GM21360 (cell line): ENCODE measurements at regions not wholly inside any gene's neighbourhood (a gene's known extent, or its start where the extent isn't known, plus 50 kb on each side); places are given as distances from the start of the nearest gene placed in this dataset.

ENCODE experiments used
- ATAC-seq: cut with Tn5 transposase; IDR thresholded peaks from one replicate; pipeline ENCODE4 v1.9.1; 2021; ENCODE audit warnings: mild to moderate bottlenecking, moderate library complexity; ENCODE audit not compliant: unreplicated experiment

DNA sequence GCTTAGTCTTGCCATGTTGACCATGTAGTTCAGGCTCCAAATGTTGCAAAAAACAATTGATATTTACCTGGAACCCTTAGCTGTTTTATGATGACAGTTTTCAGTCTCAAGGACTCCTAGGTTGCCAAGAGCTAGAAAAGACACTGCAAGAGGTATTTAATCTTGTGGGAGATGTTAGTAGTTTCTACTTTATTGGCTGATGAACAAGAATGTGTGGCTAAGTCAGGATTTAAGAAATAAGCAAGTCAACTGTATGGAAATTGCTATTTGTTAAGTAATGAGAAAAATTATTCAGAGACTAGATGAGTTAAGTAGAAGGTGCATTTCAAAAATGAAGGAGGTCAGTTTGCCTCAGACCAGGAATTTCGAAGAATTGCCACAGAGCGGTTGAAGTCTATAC lies 639.7 kb upstream of the USP24 start:
- no peak for ATAC-seq

DNA sequence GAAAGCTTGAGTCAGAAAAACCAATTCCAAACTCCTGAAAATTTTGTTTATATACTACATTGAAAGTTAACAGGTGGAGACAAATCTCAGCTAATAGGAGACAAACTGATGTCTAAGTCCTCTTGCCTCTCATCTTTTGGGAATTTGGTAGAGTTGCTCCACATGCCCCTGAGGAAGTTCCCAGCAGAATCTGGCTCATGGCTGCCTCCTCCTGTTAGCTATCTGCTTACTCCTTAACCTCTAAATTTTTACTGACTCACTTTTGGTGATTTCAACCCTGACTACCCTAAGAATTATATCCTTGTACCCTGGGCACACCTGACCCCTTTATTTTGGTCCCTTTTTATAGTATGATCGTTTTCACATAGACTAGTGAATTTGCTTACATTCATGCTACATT lies 633.7 kb upstream of the USP24 start:
- ATAC-seq = no peak

DNA sequence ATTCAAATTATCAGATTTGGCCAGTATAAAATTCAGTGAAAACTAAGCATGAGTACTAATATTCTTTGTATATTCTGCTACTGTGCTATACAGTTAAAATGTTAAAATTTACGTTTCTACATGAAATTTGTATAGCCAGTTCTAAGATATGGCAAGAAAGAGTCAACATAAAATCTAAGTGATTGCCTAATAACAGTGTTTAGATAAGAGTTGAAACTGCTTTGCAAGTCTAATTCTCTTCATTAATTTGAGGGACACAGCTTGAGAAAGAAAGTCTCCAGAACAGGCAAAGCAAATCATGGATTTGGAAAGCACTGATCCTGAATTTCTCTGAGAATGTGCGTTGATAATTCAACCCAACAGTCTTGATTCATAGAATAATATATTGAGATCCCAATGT lies 630.9 kb upstream of the USP24 start:
- no peak for ATAC-seq

DNA sequence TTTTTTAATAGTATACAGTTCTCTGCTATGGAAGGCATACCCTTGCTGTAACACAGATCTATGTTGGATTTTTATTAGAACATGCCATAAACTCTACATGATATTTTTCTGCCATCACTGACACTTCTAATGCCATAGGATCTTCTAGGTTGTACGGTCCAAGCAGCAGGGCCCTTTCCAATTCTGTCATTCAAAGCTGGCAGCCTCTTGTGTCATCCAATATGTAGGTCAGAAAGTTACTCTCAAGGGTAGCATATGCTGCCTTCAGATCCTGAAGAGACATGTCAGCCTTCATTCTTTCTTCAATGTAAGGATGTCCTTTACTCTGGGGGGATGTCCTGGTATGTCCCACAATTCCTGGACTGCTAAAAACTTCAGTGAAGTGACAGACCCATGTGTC lies 629.2 kb upstream of the USP24 start:
- ATAC-seq = no peak

DNA sequence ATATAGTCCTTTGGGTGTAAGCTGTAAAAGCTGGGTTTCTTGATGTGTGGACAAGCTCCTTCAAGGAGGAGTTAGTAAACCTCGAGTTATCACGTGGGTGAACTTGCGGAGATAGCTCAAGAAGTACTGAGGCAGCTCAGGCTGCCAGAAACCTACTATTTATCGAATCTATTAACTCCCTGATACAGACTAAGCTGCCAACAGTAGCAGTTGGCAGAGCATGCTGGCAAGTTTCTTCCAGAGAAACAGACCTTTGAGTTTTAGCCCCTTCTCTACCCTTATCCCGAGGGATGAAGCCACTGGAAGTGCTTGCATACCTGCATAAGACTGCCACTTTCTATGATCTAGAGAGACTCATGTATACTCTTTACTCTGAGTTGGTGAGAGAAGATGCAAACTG lies 624.5 kb upstream of the USP24 start:
- ATAC-seq = no peak

DNA sequence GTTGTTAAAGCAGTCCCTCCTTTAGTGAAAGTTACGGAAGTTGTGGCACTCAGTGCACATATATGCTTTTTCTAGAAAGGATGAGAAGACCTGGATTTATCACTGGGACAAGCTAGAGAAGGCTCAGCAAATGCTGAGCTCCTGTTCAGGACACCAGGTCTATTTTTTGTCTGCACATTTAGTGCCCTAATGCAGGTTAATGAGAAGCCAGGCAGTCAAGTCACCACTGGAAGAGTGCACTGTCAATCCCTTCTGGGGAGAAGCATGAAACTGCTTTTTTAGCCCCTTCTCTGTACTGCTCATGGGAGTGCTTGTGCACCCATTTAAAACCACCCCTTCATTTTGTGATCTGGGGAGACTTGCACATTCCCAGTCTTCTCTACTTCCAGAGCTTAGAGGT lies 624.1 kb upstream of the USP24 start:
- no peak for ATAC-seq

DNA sequence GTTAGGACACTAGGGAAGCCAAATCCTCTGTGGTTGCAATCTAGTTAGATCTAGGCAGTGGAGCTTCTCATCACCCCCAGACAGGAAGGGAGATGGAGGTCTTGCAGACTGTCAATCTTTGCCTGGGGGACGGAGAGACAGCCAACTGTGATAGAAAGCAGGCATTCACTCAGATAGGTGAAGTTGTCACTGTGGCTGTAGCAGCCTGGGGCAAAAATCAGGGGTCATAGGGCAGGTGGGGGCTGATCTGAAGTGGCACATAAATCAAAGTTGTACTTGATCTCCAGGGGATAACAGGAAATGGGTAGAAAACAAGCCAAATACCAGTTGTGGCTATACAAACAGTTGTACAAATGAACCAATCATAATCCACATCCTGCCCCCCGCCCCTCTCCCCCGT lies 620.9 kb upstream of the USP24 start:
- no peak for ATAC-seq

DNA sequence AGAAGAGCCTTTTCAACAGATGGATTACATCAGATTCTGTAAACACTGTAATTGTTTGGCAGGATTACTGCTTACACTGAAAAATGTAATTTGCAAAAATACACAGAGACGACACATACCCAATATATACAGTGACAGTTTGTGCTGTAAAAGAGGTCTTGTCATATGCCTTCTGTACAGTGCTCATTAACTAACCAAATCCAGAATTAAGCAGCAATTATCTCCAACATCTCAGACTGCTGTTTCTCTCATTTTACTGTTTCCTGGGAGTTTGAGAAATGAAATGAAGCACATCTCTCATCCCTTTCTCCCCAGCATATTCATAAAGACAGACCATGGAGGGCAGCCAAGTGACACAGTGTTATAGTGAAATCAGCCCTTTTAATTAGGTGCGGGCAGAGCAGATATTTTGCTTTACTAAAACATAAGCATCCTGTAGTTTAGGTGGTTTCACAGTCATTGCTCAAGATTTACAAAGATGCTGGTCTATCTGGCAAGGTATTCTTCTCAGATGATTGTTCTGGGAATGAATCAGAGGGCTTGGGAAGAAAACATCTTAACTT lies 618.4 kb upstream of the USP24 start:
- ATAC-seq = no peak

DNA sequence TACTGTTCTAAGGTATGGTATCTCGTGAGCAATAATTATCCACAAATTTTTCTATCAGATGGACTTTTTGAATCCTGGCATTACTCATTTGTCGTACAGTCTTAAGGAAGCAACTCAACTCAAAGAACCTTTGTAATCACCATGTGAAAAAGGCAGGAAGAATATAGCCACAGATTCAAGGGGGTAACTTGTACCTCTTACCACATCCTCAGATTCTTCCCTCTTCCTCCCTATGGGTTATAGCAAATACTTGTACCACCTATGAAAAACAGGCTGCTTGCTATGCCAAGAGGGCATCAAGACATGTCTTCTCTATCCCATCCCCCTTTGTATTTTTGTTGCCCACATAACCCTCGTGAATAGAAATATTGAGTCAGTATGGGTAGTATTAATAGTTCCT lies 616.6 kb upstream of the USP24 start:
- ATAC-seq = no peak

DNA sequence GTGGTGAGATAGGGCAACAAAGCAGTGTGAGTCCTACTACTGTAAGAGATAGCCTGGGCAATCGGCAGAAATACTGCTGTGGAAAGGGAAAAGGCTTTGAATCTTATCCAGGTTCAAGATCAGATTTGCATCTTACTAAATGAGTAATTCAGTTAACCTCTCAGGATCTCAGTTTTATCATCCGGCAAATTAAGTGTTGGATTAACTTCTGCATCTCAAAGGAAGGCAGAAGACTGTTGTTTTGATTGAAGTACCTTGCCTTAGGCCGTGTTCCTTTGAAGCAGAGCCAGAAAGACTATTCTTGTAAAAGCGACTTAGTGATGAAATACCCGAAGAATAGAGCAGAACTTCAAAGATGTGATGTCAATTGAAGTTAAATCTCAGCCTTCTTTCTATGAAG lies 612.9 kb upstream of the USP24 start:
- no peak for ATAC-seq

DNA sequence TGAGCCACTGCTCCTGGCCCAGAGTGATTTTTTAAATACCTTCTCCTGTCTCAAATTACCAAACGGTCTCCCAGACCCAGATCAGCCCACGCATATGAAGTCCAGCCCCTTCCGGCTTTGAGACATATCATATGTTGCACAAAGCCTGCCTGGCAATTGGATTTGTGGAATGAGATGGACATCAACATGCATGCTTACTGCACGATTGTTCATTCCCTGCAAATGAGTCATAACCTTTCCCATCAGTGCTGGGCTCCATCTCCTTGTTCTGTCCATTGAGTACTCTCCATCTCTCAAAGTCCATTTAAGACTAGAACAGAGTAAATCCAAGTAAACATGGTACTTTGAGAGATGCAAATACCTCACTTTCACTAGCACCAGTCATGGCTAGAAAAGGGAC lies 612.2 kb upstream of the USP24 start:
- ATAC-seq = no peak

DNA sequence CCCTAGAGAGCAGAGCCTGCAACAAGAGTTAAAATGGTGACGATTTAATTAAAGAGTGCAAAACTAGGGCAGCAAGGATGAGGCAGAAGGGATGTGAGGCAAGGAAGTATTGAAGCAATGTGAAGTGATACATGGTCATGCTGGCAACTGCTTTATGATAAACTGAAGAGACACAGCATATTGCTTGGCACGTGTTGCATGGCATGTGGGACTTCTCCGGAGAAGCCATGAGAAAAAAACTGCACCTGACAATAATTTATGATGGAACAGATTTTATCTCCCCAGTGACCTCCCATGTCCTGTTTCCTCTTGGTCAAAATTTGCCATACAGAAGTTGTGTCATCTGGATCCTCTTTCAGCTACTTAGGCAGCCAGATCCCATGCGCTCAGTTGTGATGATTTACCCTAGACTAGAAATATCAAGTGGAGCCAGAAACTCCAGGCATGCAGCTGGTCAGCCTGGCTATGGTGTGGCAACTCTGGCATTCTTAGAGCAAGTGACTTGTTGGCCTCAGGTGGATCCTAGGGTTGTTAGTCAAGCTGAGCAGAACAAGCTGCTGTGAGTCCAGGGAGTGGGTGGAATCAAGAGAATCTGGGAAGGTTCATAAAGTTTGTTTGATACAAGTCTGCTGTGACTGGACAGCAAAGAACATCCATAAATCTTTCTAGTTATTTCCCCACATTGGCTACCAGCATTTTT lies 611.4 kb upstream of the USP24 start:
- ATAC-seq = no peak

DNA sequence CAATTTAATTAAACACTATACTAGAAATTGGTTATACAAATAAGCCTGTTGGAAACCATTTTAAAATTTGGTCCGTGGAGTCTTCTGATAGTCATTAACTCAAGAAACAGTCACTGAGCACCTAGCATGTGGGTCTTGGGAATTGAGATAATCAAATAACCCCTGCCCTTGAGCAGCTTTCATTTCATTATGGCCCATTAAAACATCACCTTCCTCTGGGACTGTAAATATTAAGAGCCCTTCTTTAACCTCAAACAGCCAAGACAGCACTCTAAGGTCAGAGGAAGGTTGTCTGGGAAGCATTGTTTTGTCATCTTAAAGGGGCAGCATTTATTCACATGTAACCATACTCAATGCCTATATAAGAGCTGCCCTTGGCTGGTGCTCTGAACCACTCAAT lies 610.3 kb upstream of the USP24 start:
- no peak for ATAC-seq

DNA sequence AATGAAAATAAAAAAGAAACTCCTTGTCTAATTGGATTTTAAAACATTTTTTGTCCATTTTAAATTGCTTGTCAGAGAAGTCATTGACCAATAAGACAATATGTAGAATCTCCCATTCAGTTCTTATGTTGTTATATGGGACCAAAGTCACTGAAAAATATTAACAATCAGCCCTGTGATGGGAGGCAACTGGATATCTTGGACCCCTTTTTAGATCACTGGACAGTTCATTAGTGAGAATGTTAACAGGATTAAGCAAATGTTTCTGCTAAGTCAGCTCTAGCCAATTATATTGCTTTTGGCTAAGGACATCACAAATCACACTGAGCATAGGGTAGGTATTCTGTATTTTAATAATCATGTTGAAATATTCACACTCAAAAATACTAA lies 609.1 kb upstream of the USP24 start:
- ATAC-seq = no peak

DNA sequence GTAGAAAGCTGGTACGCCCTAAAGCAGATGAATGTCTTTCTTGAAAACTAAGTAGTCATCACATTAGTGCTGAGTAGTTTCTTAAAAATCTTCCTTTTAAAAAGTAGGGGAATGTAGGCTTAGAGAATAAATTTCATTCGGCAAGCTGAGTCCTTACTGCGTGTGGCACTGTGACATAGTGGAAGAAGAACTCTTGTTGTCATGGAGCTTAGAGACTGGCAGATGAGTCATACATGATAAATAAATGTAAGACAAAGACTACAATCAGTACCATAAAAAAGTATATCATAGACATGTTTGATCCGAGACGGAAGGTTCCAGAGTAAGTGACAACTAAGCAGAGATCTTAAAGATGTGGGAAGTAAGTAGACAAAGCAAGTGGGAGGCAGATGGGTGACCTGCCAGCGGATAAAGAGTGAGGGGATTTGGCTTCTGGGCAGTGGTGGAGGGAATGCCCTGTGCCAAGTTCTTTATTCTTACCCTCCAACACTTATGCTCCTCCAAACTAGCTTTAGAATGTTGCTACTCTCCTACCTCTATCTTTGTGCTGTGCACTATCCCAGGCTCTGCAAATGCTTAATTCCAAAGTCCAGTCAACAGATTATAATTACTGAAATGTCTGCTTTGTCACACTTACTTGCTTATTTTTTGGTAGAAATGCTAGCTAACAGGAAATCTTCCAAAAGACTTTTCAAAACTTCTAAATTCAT lies 608.5 kb upstream of the USP24 start:
- no peak for ATAC-seq

DNA sequence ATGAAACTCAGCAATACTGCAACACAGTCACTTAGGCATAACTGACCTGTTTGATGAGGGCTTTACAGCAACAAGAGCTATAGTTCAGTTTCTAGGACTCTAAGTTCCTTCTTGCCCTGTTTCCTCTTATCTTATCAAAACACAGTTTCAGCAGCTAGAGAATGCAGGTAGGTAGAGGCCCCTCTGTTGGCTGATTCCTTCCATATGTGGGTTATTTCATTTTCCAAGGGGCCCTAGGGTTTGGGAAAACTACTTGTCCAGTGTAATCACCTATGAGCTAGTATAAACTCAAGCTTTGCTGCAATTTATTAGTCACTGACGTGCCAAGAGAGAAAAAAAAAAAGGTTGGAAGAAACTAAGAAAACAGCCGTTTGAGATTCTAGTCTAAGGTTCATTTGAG lies 607.7 kb upstream of the USP24 start:
- no peak for ATAC-seq

DNA sequence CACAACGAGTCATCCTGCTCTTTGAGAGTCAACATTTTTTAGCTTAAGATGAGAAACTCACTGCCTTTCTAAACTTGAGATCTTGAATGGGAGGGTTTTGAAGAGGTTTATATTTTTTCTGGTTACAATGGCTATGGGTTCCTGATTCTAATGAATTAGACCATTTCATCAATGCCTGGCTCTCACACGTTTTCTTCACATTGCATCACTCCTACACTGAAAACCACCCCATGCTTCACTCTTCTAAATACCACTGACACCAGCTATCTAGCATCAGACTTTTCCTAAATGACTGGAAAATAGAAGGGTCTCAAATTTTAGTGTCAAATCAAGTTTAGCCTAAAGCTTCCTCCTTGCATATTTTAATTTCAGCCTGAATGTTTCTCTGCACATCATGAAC lies 606.1 kb upstream of the USP24 start:
- ATAC-seq = no peak

DNA sequence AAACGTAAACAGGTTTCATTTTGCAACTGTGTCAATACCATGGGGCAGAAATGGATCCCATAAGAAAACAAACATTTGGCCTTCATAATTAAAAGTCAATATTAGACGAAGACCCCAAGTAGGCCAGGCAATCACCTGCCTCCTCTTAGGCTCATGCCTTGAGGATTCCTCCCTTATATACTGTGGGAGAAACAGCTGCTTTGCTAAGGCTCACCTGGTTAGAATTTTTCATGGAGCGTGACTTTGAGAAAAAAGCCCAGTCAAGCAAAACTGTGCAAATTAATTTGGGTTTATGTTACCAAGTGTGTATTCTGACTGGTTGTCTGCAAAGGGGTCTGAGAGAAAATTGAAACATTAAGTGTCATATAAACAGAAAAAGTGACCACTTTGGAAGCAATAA lies 605.3 kb upstream of the USP24 start:
- ATAC-seq = no peak

DNA sequence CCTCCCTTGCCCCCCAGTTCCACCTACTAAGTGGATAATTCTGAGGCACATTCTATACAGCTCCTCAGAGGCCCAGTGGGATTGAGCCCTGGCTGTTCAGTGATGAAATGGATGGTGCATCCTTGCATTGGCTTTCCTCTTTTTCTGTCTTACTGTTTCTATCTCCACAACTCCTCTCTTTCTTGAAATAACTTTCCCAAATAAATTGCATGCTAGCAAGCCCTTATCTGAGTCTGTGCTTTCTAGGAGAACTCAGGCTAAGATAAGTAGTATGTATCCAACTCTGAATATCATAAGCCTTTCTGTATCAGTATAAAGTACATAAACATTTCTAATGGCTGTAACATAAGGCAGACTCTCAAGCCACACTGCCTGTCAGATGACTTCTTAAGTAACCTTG lies 603.8 kb upstream of the USP24 start:
- no peak for ATAC-seq

DNA sequence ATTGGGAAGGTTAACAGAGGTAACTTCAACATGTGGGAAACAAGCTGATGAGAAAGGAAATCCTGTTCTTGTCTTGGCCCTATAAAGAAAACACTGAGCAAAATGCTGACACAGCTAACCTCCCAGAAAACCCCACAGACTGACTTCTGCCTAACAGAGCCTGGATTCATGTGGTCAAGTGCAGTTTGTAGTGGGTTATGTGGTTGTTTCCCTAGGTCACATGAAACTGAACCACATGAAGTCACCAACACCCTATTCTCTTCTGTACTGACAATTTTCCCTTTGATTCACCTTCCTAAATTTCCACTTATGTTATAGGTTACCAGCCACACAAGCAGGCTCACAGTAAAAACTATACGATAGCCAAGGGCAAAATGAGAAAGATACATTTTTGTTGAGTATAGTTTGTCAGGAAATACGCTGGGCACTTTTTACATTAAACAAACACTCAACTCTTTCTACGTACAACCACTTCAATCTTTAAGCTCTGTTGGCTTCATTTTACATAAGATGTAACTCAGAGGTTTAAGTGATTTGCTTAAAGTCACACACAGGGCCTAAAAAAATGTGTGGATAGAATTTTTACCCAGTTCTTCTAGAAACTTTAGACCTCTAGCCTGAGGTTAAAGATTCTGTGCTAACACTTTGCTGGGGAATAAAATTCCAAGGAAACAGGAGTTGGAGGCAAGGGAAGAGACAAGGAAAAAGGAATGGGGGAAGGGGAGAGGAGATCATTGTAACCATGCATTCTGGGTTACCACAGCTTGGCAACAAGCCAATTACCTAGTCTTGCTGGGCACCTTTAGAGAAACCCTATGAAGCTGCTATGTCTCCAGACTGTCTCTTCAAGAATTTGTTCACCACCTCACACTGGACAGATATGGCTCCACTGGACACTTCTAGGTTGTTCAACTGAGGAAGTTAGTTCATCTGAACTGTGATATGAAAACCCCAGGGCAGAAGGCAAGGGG lies 601.6 kb upstream of the USP24 start:
- ATAC-seq = no peak

DNA sequence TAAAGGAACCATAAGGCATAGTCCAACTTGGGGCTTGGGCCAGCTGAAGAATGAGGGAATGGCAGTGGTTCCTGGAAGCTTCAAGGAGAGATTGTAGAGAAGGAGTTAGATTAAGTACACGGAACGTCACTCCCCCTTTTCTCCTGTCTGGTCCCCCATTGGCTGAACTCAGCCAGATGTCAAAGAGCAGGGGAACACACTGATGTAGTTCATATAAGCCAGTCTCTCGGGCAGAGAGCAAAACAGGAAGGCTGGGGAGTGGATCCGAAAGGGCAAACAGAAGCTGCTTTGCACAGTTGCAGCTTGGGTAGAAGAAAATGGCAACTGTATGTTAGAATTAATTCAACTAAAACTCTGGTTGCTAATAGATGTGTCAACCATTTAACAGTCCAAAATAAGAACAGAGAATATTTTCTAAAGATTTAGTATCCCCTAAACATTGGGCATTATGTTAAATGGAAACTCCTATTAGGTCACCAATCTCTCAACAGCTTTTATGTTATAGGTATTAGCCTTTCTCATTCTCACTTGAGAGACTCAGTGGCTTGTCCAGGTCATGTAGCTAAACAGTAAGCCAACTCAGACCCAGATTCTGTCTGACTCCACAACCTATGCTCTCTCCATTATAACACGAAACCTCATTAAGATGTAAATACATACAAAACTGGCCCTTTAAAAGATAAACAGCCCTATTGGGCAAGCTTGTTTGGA lies 600.7 kb upstream of the USP24 start:
- ATAC-seq = no peak
